ENCODE measurements at regions not wholly inside any gene's neighbourhood (a gene's known extent, or its start where the extent isn't known, plus 50 kb on each side); places are given as distances from the start of the nearest gene placed in this dataset.

DNA sequence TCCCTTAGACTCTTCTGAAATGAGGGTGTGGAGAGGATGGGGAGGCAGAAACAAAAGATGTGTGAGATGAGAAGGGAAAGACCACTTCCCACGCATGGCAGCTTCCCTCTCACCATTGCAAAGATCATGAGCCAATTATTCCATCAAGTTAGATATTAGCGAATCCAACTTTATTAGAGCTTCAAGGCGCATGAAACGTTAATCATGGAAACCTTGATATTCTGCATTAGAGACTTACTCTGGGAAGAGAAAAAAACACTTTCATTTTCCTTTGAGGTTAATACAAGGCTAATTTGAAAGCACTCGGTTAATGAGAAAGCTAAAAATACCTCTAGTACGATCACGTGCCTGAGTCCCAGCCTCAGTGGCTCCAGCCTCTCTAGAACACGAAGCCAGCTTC, 220.6 kb upstream of the RPL38 start:
- no peak overlapping the region for H3K14ac ChIP-seq (ENCODE audit: insufficient read length)
- H3K56ac ChIP-seq (replicated peaks; ENCODE audit: insufficient read length, low read depth, low read length) = no peak overlapping the region
- H3K4ac ChIP-seq (replicated peaks; ENCODE audit: insufficient read length, low read depth, low read length) = no peak overlapping the region
- POLR2A ChIA-PET (ENCODE audit: partially characterized antibody) = no interaction called here
- H3K27me3 ChIP-seq (replicated peaks in 1 of 4; ENCODE audit: control insufficient read depth in 3 of 4, extremely low read depth in 1 of 4, insufficient read depth in 3 of 4, low read length in 3 of 4) = 0 out of 7 replicates have a peak, but pooled peaks cover 0 to 2% (median 0%) of the 10 kb centered on the region in 4 experiments
- FAIRE-seq (no peak), DNase-seq (ENCODE audit: low read depth in 1 of 2, low spot score in 2 of 2) (no peak)
- H4K5ac ChIP-seq (ENCODE audit: insufficient read length, low read depth, low read length) = no peak overlapping the region
- no peak overlapping the region for H3K4me3 ChIP-seq (ENCODE audit: extremely low read depth in 1 of 4, insufficient read depth in 2 of 4, low read depth in 3 of 4, low read length in 4 of 4)
- H4K91ac ChIP-seq (replicated peaks; ENCODE audit: insufficient read length, low read length) = no peak overlapping the region
- no peak overlapping the region for H2AK5ac ChIP-seq (ENCODE audit: low read depth, low read length)
- no peaks in the 10 kb centered on the region for H4K20me1 ChIP-seq (replicated peaks in 1 of 2; ENCODE audit: control insufficient read depth in 1 of 2, insufficient read depth in 2 of 2, low read length in 2 of 2)
- H2BK20ac ChIP-seq (ENCODE audit: low read length) = 0 out of 2 replicates have a peak overlapping the region, but pooled peaks have one; percentile 6
- H3K4me1 ChIP-seq (replicated peaks in 1 of 4; ENCODE audit: control insufficient read depth in 3 of 4, insufficient read depth in 4 of 4, low read length in 3 of 4) = peaks cover 0 to 2% (median 0%) of the 10 kb centered on the region in 4 experiments; a peak in 2 of 7 replicates
- WGBS, 2 experiments (ENCODE audit: extremely low coverage in 1 of 2, insufficient coverage in 1 of 2, insufficient read length in 1 of 2, insufficient replicate concordance in 2 of 2, low coverage in 1 of 2, low lambda C conversion rate in 2 of 2, missing lambda C conversion rate in 1 of 2) = 83% methylated on average over 8 of the region's 8 CpGs; no CpG with 5 or more reads in 1 of the 2 experiments
- no peak overlapping the region for H3K23ac ChIP-seq (ENCODE audit: insufficient read length)
- no peak overlapping the region for H2BK120ac ChIP-seq (replicated peaks; ENCODE audit: low read depth, low read length)
- H3K23me2 ChIP-seq (ENCODE audit: low read depth, low read length) = no peaks in the 10 kb centered on the region; the same call in 1 of the 2 replicates
- no peak overlapping the region for H3K27ac ChIP-seq (ENCODE audit: low read depth, low read length)
- H3K9me3 ChIP-seq (ENCODE audit: insufficient read depth in 2 of 2, low read depth in 1 of 2, low read length in 1 of 2) = no peaks in the 10 kb centered on the region
- H3K18ac ChIP-seq (ENCODE audit: extremely low read depth, low read length) = no peak overlapping the region
- CTCF ChIA-PET (ENCODE audit: partially characterized antibody) = interaction anchor here (1.2 to 3.1 kb wide), 4 partner anchors 13 to 162 kb away, joined by 3 to 13 read pairs (median 4); no protein-coding TSS in a partner anchor
- no peak overlapping the region for H2BK12ac ChIP-seq (ENCODE audit: low read depth, low read length)
- H2BK15ac ChIP-seq (ENCODE audit: low read length) = 0 out of 2 replicates have a peak overlapping the region, but pooled peaks have one; percentile 40
- no peaks in the 10 kb centered on the region for H3K36me3 ChIP-seq (ENCODE audit: control insufficient read depth in 2 of 4, insufficient read depth in 4 of 4, low read length in 3 of 4)
- H3K9ac ChIP-seq (replicated peaks in 1 of 4; ENCODE audit: extremely low read depth in 1 of 4, low read depth in 3 of 4, low read length in 3 of 4) = no peak overlapping the region
- H3K79me2 ChIP-seq (ENCODE audit: control insufficient read depth in 1 of 2, insufficient read depth in 2 of 2, low read length in 2 of 2) = no peaks in the 10 kb centered on the region
- H2BK5ac ChIP-seq (ENCODE audit: low read depth, low read length) = no peak overlapping the region
- no peak for TF ChIP-seq EP300 (IDR thresholded peaks at IDR 0.05; ENCODE audit: borderline replicate concordance in 1 of 2, low read depth in 2 of 2, low read length in 2 of 2)
- no peak for TF ChIP-seq SP1 (IDR thresholded peaks at IDR 0.05; ENCODE audit: low read depth, low read length)
- H3K79me1 ChIP-seq (ENCODE audit: low read depth, low read length) = no peaks in the 10 kb centered on the region
- H2AFZ ChIP-seq (ENCODE audit: low read length) = no peak overlapping the region
- no peak overlapping the region for H4K8ac ChIP-seq (ENCODE audit: extremely low read depth, insufficient read depth, low read length)
- H3K4me2 ChIP-seq (ENCODE audit: insufficient read depth in 1 of 2, low read depth in 2 of 2, low read length in 2 of 2) = no peak overlapping the region
